Testis (tissue), 2 donors: ENCODE measurements at regions not wholly inside any gene's neighbourhood (a gene's known extent, or its start where the extent isn't known, plus 50 kb on each side); places are given as distances from the start of the nearest gene placed in this dataset.

Experiments used
- CTCF ChIP-seq, 3 experiments: fragments of 450-650 bp in 2 of 3; fragments of 200-600 bp in 1 of 3; sonication (generic) in 1 of 3; IDR thresholded peaks; one replicate each; pipeline ENCODE4 v1.5.1; 2016 to 2019; ENCODE audit warnings: antibody characterized with exemption in 3 of 3, mild to moderate bottlenecking in 2 of 3, moderate library complexity in 1 of 3
- POLR2A ChIP-seq: fragments of 450-650 bp; IDR thresholded peaks from one replicate; pipeline ENCODE4 v1.6.1; 2017; ENCODE audit warnings: antibody characterized with exemption, mild to moderate bottlenecking, moderate library complexity

GRCh38 chr7:67440321-67440720 lies 443.7 kb downstream of the TYW1 start:
- TF ChIP-seq CTCF (IDR thresholded peaks at IDR 0.05) (no peak), POLR2A (no peak)
